Transverse colon (tissue), 4 donors: ENCODE measurements at regions not wholly inside any gene's neighbourhood (a gene's known extent, or its start where the extent isn't known, plus 50 kb on each side); places are given as distances from the start of the nearest gene placed in this dataset.

Experiments
- DNase-seq: peaks from one replicate; pipeline ENCODE4 v3.0.0-alpha.2; 2019
- H3K27ac ChIP-seq, 4 donors: fragments of 200-600 bp; sonication (generic); 2 replicates each; pipeline ENCODE4 v1.5.1; 2016 to 2018; ENCODE audit warnings: inconsistent platforms in 4 of 4
- H3K27me3 ChIP-seq: fragments of 200-600 bp; sonication (generic); 2 replicates; pipeline ENCODE4 v1.5.1; 2017; ENCODE audit warnings: inconsistent platforms
- H3K36me3 ChIP-seq, 4 donors: fragments of 200-600 bp; sonication (generic); 2 replicates each; pipeline ENCODE4 v1.5.1; 2017 to 2019; ENCODE audit warnings: inconsistent platforms in 4 of 4
- H3K4me1 ChIP-seq, 4 donors: fragments of 200-600 bp; sonication (generic); 2 replicates each; pipeline ENCODE4 v1.5.1; 2017 to 2020; ENCODE audit warnings: inconsistent platforms in 4 of 4
- H3K4me3 ChIP-seq, 4 donors: fragments of 200-600 bp; sonication (generic); 1 replicate in 1 of 4; 2 replicates in 3 of 4; pipeline versions ENCODE4 v1.5.1 to v1.6.1; 2017 to 2019; ENCODE audit warnings: inconsistent platforms in 4 of 4
- H3K9me3 ChIP-seq, 2 donors: fragments of 200-600 bp; sonication (generic); 2 replicates each; pipeline ENCODE4 v1.5.1; 2017 to 2019; ENCODE audit warnings: inconsistent platforms in 2 of 2
- EP300 ChIP-seq: sonication (generic); formaldehyde crosslinking; IDR thresholded peaks from one replicate; pipeline ENCODE4 v1.6.1; 2017; ENCODE audit warnings: antibody characterized with exemption, low read depth
- POLR2A ChIP-seq: fragments of 450-650 bp; IDR thresholded peaks from one replicate; pipeline ENCODE4 v1.6.1; 2016; ENCODE audit warnings: antibody characterized with exemption, mild to moderate bottlenecking, moderate library complexity
- POLR2AphosphoS5 ChIP-seq, 3 donors: sonication (generic); formaldehyde crosslinking; IDR thresholded peaks; one replicate each; pipeline ENCODE4 v1.6.1; 2016; ENCODE audit warnings: antibody characterized with exemption in 3 of 3
- WGBS, 2 donors: methylation state at CpG; one replicate each; pipeline ENCODE4 v1.1.5; 2018; ENCODE audit warnings: low coverage in 1 of 2; 5-methylcytosine and 5-hydroxymethylcytosine counted together
- in situ Hi-C, 4 donors: fragments of 200-750 bp; cut with MboI; loops; one replicate each; pipeline versions ENCODE4 v1.15.0 to v1.15.1; 2017; ENCODE audit warnings: low sequenced_read_pairs in 3 of 4, low pct_ligation_motif_present in 1 of 4, low pct_unique_long_range_greater_than_20kb in 1 of 4
- intact Hi-C: fragments of 100-400 bp; cut with DNase I; formaldehyde crosslinking; loops from one replicate; pipeline ENCODE4 v1.15.1; 2023; ENCODE audit warnings: low total_unique reads
- TF ChIP-seq, protein P1 (sequence below), 5 experiments: fragments of 200-600 bp in 3 of 5; fragments of 450-650 bp in 2 of 5; sonication (generic) in 3 of 5; IDR thresholded peaks; 1 replicate in 2 of 5; 2 replicates in 3 of 5; pipeline ENCODE4 v1.5.1; 2016 to 2017; ENCODE audit warnings: antibody characterized with exemption in 5 of 5, inconsistent platforms in 3 of 5, mild to moderate bottlenecking in 2 of 5, moderate library complexity in 1 of 5

DNA sequence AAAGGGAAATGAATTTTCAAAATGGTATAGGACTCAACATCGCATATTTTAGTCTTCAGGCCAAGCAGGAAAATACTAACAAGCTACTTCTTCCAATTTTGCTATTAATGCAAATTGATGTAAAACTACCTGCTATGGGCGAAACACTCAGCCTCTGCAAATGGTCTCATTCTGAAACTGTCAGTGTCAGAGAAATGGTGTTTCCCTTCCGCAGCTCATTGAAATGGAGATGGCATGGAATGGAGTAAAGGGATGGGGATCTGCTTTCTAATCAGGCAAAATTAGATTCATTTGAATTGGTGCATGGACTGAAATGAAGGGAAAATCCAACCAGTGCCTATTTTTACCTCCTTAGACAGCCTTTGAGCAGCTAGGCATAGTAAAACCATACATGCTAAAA, 80.4 kb upstream of the EEA1 start:
- intact Hi-C loops (no loop called here), in situ Hi-C loops (no loop called here)
- 82 to 92% methylated on average over 3 of the region's 3 CpGs for WGBS, 2 donors
- H3K9me3 ChIP-seq, result no peaks in the 10 kb centered on the region
- peaks cover 0 to under 1% (median 0%) of the 10 kb centered on the region in 4 donors for H3K4me1 ChIP-seq
- H3K27ac ChIP-seq, result no peak overlapping the region
- no peak overlapping the region for H3K4me3 ChIP-seq
- no peaks in the 10 kb centered on the region for H3K36me3 ChIP-seq
- DNase-seq, result no peak
- no peak for TF ChIP-seq POLR2AphosphoS5 (IDR thresholded peaks at IDR 0.05)
- no peak for TF ChIP-seq POLR2A
- no peak for TF ChIP-seq EP300
- TF ChIP-seq, protein P1, sequence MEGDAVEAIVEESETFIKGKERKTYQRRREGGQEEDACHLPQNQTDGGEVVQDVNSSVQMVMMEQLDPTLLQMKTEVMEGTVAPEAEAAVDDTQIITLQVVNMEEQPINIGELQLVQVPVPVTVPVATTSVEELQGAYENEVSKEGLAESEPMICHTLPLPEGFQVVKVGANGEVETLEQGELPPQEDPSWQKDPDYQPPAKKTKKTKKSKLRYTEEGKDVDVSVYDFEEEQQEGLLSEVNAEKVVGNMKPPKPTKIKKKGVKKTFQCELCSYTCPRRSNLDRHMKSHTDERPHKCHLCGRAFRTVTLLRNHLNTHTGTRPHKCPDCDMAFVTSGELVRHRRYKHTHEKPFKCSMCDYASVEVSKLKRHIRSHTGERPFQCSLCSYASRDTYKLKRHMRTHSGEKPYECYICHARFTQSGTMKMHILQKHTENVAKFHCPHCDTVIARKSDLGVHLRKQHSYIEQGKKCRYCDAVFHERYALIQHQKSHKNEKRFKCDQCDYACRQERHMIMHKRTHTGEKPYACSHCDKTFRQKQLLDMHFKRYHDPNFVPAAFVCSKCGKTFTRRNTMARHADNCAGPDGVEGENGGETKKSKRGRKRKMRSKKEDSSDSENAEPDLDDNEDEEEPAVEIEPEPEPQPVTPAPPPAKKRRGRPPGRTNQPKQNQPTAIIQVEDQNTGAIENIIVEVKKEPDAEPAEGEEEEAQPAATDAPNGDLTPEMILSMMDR (IDR thresholded peaks at IDR 0.05), result no peak
- no peaks in the 10 kb centered on the region for H3K27me3 ChIP-seq

DNA sequence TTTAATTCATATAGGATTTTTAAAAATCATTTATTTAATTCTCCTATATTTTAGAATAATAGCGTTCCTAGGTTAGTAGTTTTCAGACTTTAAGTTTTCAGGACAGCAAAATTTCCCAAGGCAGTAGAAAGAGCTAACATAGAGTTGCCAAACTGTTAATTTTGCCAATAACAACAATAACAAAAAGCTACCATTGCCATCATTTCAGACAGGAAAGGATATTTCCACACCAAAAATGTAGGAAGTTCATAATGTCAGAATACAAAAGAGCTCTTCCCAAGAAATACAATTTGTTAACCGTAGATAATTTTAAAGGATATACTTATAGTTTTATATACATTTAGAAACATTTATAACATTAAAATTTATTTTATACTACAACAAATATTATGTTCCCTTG, 81.4 kb upstream of the EEA1 start:
- intact Hi-C loops, result no loop called here
- Histone ChIP-seq H3K27me3 (no peaks in the 10 kb centered on the region), H3K36me3 (no peaks in the 10 kb centered on the region), H3K9me3 (no peaks in the 10 kb centered on the region), H3K27ac (no peak overlapping the region), H3K4me3 (no peak overlapping the region), H3K4me1 (peaks cover 0 to 9% (median 3%) of the 10 kb centered on the region in 4 donors)
- TF ChIP-seq EP300, result no peak
- TF ChIP-seq POLR2AphosphoS5 (IDR thresholded peaks at IDR 0.05), result no peak
- TF ChIP-seq, protein P1 (IDR thresholded peaks at IDR 0.05), result no peak
- no peak for TF ChIP-seq POLR2A
- in situ Hi-C loops, result no loop called here
- 88 to 91% methylated on average over 2 of the region's 2 CpGs for WGBS, 2 donors
- no peak for DNase-seq

DNA sequence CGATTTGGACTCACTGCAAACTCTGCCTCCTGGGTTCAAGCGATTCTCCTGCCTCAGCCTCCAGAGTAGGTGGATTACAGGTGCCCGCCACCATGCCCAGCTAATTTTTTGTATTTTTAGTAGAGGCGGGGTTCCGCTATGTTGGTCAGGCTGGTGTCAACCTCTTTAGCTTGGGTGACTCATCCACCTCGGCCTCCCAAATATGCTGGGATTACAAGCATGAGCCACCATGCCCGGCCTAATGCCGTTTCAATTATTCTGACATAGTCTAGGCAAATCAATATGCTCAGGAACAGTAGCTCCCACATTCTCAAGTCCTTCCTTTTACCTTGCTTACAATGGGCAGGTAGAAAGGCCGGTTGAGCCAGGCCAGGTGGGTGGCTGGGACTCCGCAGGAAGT, 82.0 kb upstream of the EEA1 start:
- intact Hi-C loops, result no loop called here
- no peaks in the 10 kb centered on the region for H3K36me3 ChIP-seq
- no peak for TF ChIP-seq POLR2A
- no peak for TF ChIP-seq POLR2AphosphoS5 (IDR thresholded peaks at IDR 0.05)
- TF ChIP-seq, protein P1 (IDR thresholded peaks at IDR 0.05), result no peak
- no peak for TF ChIP-seq EP300
- no peak overlapping the region for H3K27ac ChIP-seq
- DNase-seq, result no peak
- WGBS, 2 donors, result 98 to 100% methylated on average over 1 to 10 of the region's 10 CpGs
- peaks cover 0 to 13% (median 6%) of the 10 kb centered on the region in 4 donors for H3K4me1 ChIP-seq
- in situ Hi-C loops, result no loop called here
- no peak overlapping the region for H3K4me3 ChIP-seq
- H3K9me3 ChIP-seq, result no peaks in the 10 kb centered on the region
- H3K27me3 ChIP-seq, result no peaks in the 10 kb centered on the region

DNA sequence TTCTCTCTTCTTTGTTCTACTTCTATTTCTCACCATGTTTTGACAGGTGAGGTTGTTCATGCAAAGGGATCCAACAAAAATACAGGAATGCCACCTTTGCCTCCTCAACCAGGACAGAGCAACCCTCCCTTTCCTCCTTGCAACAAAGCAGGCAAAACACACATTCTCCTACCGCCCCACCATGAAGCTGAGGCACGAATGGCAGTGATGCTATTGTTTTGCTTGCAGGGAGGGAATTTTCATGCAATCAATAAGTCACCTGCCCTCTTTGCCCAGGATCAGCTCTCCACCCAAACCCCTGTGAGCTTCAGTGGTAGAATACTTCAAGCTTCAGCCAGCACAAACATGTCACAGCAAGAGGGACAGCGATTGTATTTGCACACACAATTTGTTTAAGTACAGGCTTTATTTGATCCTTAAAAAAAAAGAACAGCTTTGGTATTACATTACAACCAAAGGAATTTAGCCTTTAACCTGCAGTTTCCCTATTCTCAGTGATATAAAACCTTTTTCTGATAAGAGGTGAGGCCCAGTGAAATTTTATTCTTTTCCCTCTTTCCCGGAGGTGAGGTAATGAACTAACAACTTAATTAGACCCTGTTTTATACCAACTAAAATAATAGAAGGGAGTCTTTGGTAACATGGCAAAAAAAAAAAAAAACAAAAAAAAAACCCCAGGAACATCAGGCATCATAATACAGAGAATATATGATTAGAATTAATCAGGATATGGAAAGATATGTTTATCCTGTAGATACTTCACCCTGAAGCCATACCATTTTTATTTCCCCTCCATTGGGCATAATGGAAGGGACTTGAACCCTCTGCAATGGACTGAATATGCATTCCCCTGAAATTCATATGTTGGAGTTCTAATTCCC, 87.0 kb upstream of the EEA1 start:
- Histone ChIP-seq H3K9me3 (no peaks in the 10 kb centered on the region), H3K4me3 (no peak overlapping the region), H3K4me1 (peaks cover 0 to 52% (median 31%) of the 10 kb centered on the region in 4 donors), H3K36me3 (no peaks in the 10 kb centered on the region), H3K27me3 (no peaks in the 10 kb centered on the region), H3K27ac (peak overlapping the region; percentile 43 to 72 (median 64))
- in situ Hi-C loops (no loop called here), intact Hi-C loops (no loop called here)
- DNase-seq, result peak; percentile 26
- no peak for TF ChIP-seq EP300
- peak in 1 of 3 donors; percentile 21 for TF ChIP-seq POLR2AphosphoS5 (IDR thresholded peaks at IDR 0.05)
- 50 to 56% methylated on average over 2 to 4 of the region's 4 CpGs for WGBS, 2 donors
